HG03039 (cell line): ENCODE measurements at regions not wholly inside any gene's neighbourhood (a gene's known extent, or its start where the extent isn't known, plus 50 kb on each side); places are given as distances from the start of the nearest gene placed in this dataset.

Source experiments
- ATAC-seq: cut with Tn5 transposase; IDR thresholded peaks from one replicate; pipeline ENCODE4 v1.9.1; 2021; ENCODE audit warnings: mild to moderate bottlenecking, moderate library complexity; ENCODE audit not compliant: unreplicated experiment

GRCh38 chr6:135789375-135790050, 62.0 kb upstream of the PDE7B start:
- ATAC-seq = no peak

GRCh38 chr6:135791441-135791840, 60.1 kb upstream of the PDE7B start:
- ATAC-seq = no peak

GRCh38 chr6:135796643-135797305, 54.7 kb upstream of the PDE7B start:
- no peak for ATAC-seq

GRCh38 chr6:135797361-135797760, 54.1 kb upstream of the PDE7B start:
- no peak for ATAC-seq

- no peak for ATAC-seq
Observed at GRCh38 chr6:135798751-135799515, 52.6 kb upstream of the PDE7B start.
